HepG2 (cell line): ENCODE measurements at regions not wholly inside any gene's neighbourhood (a gene's known extent, or its start where the extent isn't known, plus 50 kb on each side); places are given as distances from the start of the nearest gene placed in this dataset.

Source experiments
- BORCS8-MEF2B ChIP-seq: sonication (generic); formaldehyde crosslinking; IDR thresholded peaks from 2 replicates; pipeline ENCODE4 v1.8.0; 2022; ENCODE audit warnings: mild to moderate bottlenecking, missing genetic modification reagents
- CHD4 ChIP-seq: fragments of 200-600 bp; sonication (generic); IDR thresholded peaks from 2 replicates; pipeline ENCODE4 v1.7.0; 2017; ENCODE audit warnings: mild to moderate bottlenecking, low read length, borderline replicate concordance
- FOXP1 ChIP-seq, 2 experiments: fragments of 450-650 bp in 1 of 2; IDR thresholded peaks; 2 replicates each; pipeline ENCODE4 v1.6.1; 2017 to 2018; ENCODE audit warnings: antibody characterized with exemption in 1 of 2
- HNF4G ChIP-seq, 2 experiments: sonication (generic) in 1 of 2; formaldehyde crosslinking in 1 of 2; IDR thresholded peaks; 2 replicates each; pipeline versions ENCODE4 v1.4.0 to v1.6.1; 2011 to 2020; ENCODE audit warnings: borderline replicate concordance in 2 of 2, low read depth in 2 of 2, mild to moderate bottlenecking in 2 of 2, low read length in 1 of 2, missing genetic modification reagents in 1 of 2, moderate library complexity in 1 of 2
- MAFG ChIP-seq: sonication (generic); formaldehyde crosslinking; IDR thresholded peaks from 2 replicates; pipeline ENCODE4 v1.5.1; 2020; ENCODE audit warnings: mild to moderate bottlenecking, missing genetic modification reagents
- MAZ ChIP-seq, 2 experiments: sonication (generic) in 1 of 2; formaldehyde crosslinking in 1 of 2; IDR thresholded peaks; 2 replicates each; pipeline versions ENCODE4 v1.5.0 to v1.6.1; 2012 to 2020; ENCODE audit warnings: low read depth in 2 of 2, mild to moderate bottlenecking in 2 of 2, borderline replicate concordance in 1 of 2, improper control_type of control experiment in 1 of 2, low read length in 1 of 2, missing genetic modification reagents in 1 of 2, moderate library complexity in 1 of 2
- MIXL1 ChIP-seq: IDR thresholded peaks from 2 replicates; pipeline ENCODE4 v1.6.1; 2016
- NFRKB ChIP-seq: fragments of 450-650 bp; IDR thresholded peaks from 2 replicates; pipeline ENCODE4 v1.6.1; 2017
- REXO4 ChIP-seq: sonication (generic); formaldehyde crosslinking; IDR thresholded peaks from 2 replicates; pipeline ENCODE4 v1.8.0; 2022; ENCODE audit warnings: missing genetic modification reagents, mild to moderate bottlenecking, borderline replicate concordance
- SALL1 ChIP-seq: sonication (generic); formaldehyde crosslinking; IDR thresholded peaks from 2 replicates; pipeline ENCODE4 v1.8.0; 2022; ENCODE audit warnings: mild to moderate bottlenecking, missing genetic modification reagents
- SOX6 ChIP-seq, 2 experiments: fragments of 450-650 bp in 1 of 2; sonication (generic) in 1 of 2; formaldehyde crosslinking in 1 of 2; IDR thresholded peaks; 2 replicates each; pipeline versions ENCODE4 v1.4.0 to v1.6.1; 2017 to 2020; ENCODE audit warnings: antibody characterized with exemption in 1 of 2, mild to moderate bottlenecking in 1 of 2, missing genetic modification reagents in 1 of 2
- ZFY ChIP-seq: sonication (generic); formaldehyde crosslinking; IDR thresholded peaks from 2 replicates; pipeline ENCODE4 v1.4.0; 2020; ENCODE audit warnings: missing genetic modification reagents
- ZNF292 ChIP-seq: sonication (generic); formaldehyde crosslinking; IDR thresholded peaks from 2 replicates; pipeline ENCODE4 v1.8.1; 2022; ENCODE audit warnings: mild to moderate bottlenecking, low read depth, missing genetic modification reagents, borderline replicate concordance
- ZNF354B ChIP-seq: sonication (generic); formaldehyde crosslinking; IDR thresholded peaks from 2 replicates; pipeline ENCODE4 v1.8.0; 2022; ENCODE audit warnings: mild to moderate bottlenecking, missing genetic modification reagents
- ZNF790 ChIP-seq: sonication (generic); formaldehyde crosslinking; IDR thresholded peaks from 2 replicates; pipeline ENCODE4 v1.8.0; 2022; ENCODE audit warnings: missing genetic modification reagents, mild to moderate bottlenecking, borderline replicate concordance
- TF ChIP-seq, protein P1 (sequence below): IDR thresholded peaks from 2 replicates; pipeline ENCODE4 v1.4.0; 2020; ENCODE audit warnings: mild to moderate bottlenecking, missing genetic modification reagents
- TF ChIP-seq, protein P2 (sequence below): sonication (generic); formaldehyde crosslinking; IDR thresholded peaks from 2 replicates; pipeline ENCODE4 v1.9.0; 2022; ENCODE audit warnings: low read depth, missing genetic modification reagents
- TF ChIP-seq, protein P3 (sequence below): sonication (generic); formaldehyde crosslinking; IDR thresholded peaks from 2 replicates; pipeline ENCODE4 v1.8.1; 2023; ENCODE audit warnings: mild to moderate bottlenecking, inconsistent platforms, moderate library complexity, missing genetic modification reagents, borderline replicate concordance
- TF ChIP-seq, protein P4 (sequence below): sonication (generic); IDR thresholded peaks from 2 replicates; pipeline ENCODE4 v1.6.1; 2016; ENCODE audit warnings: low read depth, borderline replicate concordance

- TF ChIP-seq, protein P1, sequence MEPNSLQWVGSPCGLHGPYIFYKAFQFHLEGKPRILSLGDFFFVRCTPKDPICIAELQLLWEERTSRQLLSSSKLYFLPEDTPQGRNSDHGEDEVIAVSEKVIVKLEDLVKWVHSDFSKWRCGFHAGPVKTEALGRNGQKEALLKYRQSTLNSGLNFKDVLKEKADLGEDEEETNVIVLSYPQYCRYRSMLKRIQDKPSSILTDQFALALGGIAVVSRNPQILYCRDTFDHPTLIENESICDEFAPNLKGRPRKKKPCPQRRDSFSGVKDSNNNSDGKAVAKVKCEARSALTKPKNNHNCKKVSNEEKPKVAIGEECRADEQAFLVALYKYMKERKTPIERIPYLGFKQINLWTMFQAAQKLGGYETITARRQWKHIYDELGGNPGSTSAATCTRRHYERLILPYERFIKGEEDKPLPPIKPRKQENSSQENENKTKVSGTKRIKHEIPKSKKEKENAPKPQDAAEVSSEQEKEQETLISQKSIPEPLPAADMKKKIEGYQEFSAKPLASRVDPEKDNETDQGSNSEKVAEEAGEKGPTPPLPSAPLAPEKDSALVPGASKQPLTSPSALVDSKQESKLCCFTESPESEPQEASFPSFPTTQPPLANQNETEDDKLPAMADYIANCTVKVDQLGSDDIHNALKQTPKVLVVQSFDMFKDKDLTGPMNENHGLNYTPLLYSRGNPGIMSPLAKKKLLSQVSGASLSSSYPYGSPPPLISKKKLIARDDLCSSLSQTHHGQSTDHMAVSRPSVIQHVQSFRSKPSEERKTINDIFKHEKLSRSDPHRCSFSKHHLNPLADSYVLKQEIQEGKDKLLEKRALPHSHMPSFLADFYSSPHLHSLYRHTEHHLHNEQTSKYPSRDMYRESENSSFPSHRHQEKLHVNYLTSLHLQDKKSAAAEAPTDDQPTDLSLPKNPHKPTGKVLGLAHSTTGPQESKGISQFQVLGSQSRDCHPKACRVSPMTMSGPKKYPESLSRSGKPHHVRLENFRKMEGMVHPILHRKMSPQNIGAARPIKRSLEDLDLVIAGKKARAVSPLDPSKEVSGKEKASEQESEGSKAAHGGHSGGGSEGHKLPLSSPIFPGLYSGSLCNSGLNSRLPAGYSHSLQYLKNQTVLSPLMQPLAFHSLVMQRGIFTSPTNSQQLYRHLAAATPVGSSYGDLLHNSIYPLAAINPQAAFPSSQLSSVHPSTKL (CRISPR knock-in tag): peak; percentile 96
- TF ChIP-seq NFRKB: no peak
- TF ChIP-seq FOXP1 (IDR thresholded peaks at IDR 0.05): no peak
- peak; percentile 57; the same call in 1 of the 2 replicates for TF ChIP-seq FOXP1 (CRISPR knock-in tag; IDR thresholded peaks at IDR 0.05)
- TF ChIP-seq MAFG (CRISPR knock-in tag): no peak
- no peak for TF ChIP-seq ZNF790 (CRISPR knock-in tag)
- TF ChIP-seq HNF4G (IDR thresholded peaks at IDR 0.05; ENCODE audit: borderline replicate concordance, low read depth, low read length): peak; percentile 95
- TF ChIP-seq HNF4G (CRISPR knock-in tag; IDR thresholded peaks at IDR 0.05; ENCODE audit: borderline replicate concordance, low read depth): peak; percentile 87; the same call in 1 of the 2 replicates
- TF ChIP-seq CHD4: peak; percentile 64; the same call in 1 of the 2 replicates
- TF ChIP-seq, protein P2, sequence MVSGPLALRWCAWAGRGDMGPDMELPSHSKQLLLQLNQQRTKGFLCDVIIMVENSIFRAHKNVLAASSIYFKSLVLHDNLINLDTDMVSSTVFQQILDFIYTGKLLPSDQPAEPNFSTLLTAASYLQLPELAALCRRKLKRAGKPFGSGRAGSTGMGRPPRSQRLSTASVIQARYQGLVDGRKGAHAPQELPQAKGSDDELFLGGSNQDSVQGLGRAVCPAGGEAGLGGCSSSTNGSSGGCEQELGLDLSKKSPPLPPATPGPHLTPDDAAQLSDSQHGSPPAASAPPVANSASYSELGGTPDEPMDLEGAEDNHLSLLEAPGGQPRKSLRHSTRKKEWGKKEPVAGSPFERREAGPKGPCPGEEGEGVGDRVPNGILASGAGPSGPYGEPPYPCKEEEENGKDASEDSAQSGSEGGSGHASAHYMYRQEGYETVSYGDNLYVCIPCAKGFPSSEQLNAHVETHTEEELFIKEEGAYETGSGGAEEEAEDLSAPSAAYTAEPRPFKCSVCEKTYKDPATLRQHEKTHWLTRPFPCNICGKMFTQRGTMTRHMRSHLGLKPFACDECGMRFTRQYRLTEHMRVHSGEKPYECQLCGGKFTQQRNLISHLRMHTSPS (CRISPR knock-in tag): peak; percentile 67; the same call in 1 of the 2 replicates
- no peak for TF ChIP-seq SOX6 (IDR thresholded peaks at IDR 0.05)
- peak; percentile 86 for TF ChIP-seq SOX6 (CRISPR knock-in tag; IDR thresholded peaks at IDR 0.05)
- TF ChIP-seq ZNF292 (CRISPR knock-in tag): peak; percentile 34; the same call in 1 of the 2 replicates
- TF ChIP-seq MIXL1 (CRISPR knock-in tag): peak; percentile 74
- TF ChIP-seq ZNF354B: 0 out of 2 replicates have a peak, but pooled peaks have one; percentile 65
- TF ChIP-seq ZFY (CRISPR knock-in tag): peak; percentile 42; the same call in 1 of the 2 replicates
- TF ChIP-seq MAZ (IDR thresholded peaks at IDR 0.05; ENCODE audit: borderline replicate concordance, low read depth, low read length): no peak
- TF ChIP-seq MAZ (CRISPR knock-in tag; IDR thresholded peaks at IDR 0.05; ENCODE audit: low read depth): no peak
- peak; percentile 98 for TF ChIP-seq SALL1 (CRISPR knock-in tag)
- TF ChIP-seq, protein P3, sequence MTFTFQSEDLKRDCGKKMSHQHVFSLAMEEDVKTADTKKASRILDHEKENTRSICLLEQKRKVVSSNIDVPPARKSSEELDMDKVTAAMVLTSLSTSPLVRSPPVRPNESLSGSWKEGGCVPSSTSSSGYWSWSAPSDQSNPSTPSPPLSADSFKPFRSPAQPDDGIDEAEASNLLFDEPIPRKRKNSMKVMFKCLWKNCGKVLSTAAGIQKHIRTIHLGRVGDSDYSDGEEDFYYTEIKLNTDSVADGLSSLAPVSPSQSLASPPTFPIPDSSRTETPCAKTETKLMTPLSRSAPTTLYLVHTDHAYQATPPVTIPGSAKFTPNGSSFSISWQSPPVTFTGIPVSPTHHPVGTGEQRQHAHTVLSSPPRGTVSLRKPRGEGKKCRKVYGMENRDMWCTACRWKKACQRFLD (CRISPR knock-in tag): no peak
- TF ChIP-seq BORCS8-MEF2B (CRISPR knock-in tag): peak; percentile 46; the same call in 1 of the 2 replicates
- TF ChIP-seq, protein P4, sequence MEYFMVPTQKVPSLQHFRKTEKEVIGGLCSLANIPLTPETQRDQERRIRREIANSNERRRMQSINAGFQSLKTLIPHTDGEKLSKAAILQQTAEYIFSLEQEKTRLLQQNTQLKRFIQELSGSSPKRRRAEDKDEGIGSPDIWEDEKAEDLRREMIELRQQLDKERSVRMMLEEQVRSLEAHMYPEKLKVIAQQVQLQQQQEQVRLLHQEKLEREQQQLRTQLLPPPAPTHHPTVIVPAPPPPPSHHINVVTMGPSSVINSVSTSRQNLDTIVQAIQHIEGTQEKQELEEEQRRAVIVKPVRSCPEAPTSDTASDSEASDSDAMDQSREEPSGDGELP: peak; percentile 93
- no peak for TF ChIP-seq REXO4 (CRISPR knock-in tag)
Observed at GRCh38 chr6:37106982-37107491, 62.9 kb upstream of the PIM1 start (continued).
